ENCODE measurements at regions not wholly inside any gene's neighbourhood (a gene's known extent, or its start where the extent isn't known, plus 50 kb on each side); places are given as distances from the start of the nearest gene placed in this dataset.

DNA sequence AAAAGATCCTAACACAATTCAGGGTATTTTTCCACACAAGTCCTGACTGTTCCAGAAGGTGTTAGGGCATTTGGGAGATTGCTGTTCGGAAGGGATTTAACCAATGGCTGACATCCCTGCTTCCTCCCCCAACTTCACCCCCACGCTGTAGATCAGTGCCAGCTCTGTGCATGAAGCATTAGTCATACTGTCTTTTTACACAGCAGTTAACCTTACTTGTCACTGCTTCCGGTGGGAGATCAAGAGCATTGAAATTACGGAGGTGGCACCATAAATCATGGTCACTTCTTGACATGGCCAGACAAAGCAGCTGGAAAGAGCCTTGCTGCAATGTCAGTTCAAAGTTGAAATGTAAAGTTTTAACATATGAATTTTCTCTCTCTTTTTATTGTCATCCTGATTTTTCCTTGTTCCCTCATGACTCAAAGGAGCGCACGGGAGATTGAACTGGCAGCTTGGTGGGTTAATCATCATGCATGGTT, 70.2 kb downstream of the HRH4 start:
- intact Hi-C loops (cut with micrococcal nuclease), result no loop called here

DNA sequence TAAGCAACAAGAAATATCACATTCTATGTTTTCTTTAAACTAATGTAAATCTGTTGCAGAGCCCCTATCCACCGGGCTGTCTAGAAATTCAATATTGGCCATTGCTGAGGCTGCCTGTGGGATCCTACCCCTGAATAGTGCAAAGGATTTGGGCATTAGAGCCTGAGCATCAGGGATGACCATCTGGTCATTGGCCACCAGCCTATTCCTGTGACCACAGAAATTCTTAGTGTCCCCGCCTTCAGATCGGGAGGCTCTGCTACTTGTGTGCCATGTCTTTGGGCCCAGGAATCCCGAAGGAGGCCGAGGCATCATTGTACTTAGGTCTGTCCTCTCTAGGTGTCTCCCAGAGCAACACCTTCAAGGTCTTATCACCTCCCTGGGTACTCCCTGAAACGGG, 73.8 kb downstream of the HRH4 start:
- intact Hi-C loops (cut with micrococcal nuclease), result no loop called here

DNA sequence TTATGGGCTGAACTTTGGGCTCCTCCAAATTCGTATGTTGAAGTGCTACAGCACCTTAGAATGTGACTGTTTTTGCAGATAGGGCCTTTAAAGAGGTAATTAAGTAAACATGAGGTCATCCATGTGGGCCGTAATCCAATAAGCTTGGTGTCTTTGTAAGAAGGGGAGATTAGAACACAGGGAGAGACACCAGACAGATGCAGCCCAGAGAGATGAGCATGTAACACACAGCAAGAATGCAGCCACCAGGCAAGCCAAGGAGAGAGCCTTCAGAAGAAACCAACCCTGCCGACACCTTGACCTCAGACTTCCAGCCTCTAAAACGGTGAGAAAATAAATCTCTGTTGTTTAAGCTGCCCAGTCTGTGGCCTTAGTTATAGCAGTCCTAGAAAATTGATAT, 74.3 kb downstream of the HRH4 start:
- intact Hi-C loops (cut with micrococcal nuclease), result no loop called here

DNA sequence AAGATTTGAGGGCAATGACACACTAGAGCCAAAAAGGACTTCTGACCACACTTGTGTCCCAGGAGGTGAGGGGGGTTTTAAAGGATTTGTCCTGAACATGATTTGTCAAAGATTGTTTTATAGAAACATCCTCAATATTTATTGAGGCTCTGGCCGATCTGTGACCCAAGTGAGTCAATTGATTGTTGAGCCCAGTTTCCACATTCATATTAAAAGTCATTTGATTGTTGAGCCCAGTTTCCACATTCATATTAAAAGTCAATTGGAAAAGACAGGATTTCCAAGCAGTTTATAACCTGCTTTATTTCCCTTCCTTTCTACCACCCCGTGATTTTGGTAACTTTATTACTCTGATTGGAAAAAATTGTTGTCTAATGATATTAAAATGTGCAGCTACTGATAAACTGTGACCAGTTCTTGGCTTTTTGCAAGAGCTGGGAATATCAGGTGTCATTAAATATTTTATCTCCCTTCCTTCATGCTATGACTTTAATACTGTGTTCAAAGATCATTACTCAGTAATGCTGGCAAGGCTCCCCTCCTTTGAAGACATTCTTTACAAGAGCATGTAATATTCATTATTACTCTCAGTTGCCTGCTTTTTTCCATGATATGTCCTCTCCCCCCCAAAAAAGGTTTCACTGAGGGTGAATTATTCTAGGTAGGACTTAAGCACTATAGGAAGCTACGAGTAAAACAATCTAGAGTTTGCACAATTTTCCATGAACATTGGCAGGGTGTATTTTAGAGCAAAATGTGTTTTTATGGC, 75.3 kb downstream of the HRH4 start:
- intact Hi-C loops (cut with micrococcal nuclease), result no loop called here

DNA sequence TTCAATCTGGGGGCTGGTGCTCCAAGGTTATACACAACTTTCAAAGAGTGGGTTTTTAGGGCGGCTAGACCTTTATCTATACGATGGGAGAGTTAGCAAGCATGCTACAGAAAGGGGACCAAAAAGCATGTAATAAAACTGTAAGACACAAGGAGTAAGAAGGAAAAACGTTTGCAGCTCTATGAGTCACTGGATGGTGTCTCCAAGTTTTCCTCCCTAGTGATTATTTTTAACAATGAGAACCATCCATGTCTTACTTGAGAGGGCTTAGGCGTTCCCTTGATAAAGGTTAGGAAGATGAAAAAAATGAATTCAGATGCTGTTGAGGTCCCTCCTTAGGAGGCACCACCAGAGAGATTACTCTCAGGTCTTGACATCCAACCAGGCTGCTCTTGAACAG, 75.9 kb downstream of the HRH4 start:
- intact Hi-C loops (cut with micrococcal nuclease), result no loop called here

DNA sequence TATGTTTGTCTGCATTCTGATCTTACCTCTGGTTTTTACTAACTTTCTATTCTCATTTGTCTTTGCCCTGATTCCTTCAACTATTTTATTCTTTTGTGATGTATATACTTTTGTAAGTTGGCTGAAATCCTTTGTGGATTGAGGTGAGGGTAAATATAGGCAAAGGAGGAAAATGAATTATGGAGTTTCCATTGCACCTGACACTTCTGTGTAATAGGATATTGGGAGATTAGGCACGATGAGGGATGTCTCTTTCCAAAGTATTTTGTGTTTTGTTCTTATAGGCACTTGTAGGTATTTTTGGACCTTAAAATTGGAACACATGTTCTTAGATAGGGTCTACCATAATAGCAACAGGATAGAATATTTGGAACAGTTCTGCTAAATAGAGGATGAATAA, 76.4 kb downstream of the HRH4 start:
- intact Hi-C loops (cut with micrococcal nuclease), result no loop called here

DNA sequence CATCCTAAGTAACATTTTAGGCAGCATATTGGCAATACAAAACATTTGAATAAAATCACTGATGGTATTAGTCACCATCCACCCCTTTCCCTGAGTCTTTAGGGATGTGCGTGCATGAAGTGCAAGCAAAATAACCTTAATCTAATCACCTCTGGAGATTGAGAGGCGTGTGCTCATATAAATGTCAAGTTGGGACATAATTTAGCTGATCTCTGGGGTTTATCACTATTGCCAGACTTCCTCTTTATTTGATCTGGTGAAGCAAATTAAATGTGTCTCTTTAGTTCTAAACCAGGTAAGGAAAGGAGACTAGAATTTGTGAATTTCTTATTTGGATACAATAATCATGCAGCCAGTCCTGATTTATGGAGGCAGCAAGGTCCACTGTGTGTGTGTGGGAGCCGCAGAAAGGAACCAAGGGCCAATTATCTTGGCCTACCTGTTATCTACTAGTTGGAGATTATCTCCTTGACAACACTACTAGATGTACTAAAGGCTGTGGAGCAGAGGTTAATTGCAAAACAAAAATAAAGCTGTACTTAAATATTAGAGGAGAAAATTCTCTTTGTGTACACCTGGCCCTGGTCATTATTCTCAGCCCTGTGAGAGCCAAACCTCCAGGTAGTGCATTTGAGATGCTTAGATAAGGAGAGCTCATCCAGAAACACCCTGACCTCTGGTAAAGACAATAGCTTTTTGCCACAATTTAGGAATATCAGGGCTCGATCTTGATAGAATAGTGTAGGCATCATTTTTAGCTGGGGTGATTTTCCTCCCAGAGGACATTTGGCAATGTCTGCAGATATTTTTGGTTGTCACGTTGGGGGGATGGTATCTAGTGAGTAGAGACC, 78.2 kb downstream of the HRH4 start:
- intact Hi-C loops (cut with micrococcal nuclease), result no loop called here

DNA sequence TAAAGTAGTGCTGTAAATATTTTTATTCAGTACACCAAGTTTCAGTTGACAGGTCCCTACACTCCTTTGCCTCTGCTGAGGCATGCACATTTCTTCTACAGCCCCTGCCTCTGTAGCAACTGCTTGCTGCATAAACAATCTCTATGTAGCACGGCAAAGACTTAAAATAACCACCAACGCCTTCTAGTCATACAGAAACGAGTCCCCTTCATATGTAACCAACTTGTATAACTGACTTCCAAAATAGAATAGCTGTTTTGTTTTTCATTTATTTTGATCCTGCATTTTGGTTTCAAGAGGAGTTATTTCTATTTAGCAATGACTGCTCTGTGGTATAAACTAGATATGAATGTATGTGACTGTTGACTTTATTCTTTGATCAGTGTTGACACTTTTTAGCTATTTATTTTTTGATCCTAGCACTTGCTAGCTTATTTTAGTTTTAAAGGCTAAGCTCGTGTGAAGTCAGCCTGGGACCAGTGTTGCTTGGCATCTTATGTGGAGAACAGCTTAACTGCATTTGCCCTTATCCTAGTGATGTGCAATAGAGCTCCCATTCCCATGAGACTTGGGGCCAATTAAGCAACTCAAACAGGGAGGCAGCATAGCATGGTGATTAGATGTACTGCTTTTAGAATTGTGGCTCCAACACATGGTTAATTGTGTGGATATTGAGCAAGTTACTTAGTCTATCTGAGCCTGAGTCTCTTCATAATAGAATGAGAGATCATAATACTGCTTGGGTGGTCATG, 79.6 kb downstream of the HRH4 start:
- intact Hi-C loops (cut with micrococcal nuclease), result no loop called here

DNA sequence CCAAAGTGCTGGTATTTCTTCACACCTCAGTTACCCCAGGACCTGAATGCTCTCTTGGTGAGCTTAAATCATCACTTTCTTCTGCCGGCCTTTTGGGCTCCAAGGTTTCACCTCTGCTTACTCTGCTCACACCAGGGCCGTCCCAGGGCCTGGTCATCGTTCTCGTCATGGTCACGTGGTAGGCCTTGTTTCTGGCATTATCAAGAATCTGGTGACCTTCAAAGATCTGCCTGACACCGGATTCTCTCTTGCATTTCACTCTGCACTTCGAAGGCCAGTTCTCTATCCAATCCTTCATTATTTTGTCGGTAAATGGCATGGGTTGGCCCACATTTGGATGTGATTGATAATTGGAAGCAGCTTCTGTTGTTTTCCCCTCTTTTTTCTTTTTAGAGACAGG, 80.5 kb downstream of the HRH4 start:
- intact Hi-C loops (cut with micrococcal nuclease), result no loop called here

DNA sequence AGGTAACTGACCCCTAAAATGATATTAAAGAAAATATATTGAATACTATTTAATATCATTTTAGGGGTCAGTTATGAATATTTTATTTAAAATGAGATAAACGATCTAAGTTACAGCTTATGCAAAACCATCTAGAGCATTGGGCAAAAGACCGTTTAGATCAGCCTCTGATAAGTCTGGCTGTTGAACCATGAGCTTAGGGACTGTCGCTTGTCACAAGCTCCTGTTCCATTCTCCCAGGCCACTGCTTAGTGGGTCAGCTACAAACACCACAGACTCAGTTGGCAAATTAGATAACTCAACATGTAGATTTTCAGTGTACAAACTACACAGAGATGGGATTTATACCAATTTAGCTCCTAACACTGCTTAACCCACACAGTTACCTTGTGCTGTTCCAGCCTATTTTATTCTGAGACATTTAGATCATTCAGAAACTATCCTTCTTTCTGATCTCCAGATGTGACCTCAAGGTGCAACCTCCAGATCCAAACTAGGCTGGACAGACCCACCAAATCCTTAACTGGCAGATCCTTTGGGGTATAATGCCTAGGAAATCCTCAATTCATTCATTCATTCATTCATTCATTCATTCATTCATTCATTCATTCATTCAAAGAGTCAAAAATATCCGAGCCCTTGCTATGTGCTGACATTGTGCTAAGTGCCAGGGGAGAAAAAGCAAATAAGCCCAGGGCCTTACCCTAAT, 82.8 kb downstream of the HRH4 start:
- intact Hi-C loops (cut with micrococcal nuclease), result no loop called here

DNA sequence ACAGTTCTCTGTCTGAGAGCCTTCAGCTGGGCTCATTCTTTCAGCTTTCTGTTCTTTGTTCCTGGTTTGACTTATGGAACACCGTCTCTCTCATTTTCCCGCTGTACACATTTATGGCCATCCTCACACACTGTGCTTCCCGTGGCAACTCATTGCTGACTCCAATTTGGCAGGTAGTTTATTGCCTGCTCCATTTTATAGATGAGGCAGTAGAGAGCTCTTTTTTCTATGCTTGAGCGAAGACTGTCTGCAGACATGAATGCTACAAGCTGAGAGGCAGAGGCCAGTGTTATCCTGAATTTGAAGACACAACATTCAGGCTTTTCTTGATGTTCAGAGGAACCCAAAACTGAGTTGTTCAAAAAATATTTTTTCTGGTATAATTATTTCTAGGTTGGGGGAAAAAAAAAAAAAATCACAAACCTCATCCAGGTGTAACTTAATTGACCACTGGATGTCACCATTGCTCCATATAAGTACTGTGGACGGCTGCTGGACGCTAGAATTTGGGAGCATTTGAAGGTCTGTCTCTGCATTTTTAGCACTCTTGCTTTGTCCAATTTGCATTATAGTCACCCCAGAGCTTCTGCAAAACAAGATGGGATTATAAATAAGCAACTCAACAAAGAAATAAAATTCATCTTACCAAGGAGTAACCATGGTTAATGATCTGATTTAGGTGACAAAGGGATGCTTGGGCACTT, 83.5 kb downstream of the HRH4 start:
- intact Hi-C loops (cut with micrococcal nuclease), result no loop called here

DNA sequence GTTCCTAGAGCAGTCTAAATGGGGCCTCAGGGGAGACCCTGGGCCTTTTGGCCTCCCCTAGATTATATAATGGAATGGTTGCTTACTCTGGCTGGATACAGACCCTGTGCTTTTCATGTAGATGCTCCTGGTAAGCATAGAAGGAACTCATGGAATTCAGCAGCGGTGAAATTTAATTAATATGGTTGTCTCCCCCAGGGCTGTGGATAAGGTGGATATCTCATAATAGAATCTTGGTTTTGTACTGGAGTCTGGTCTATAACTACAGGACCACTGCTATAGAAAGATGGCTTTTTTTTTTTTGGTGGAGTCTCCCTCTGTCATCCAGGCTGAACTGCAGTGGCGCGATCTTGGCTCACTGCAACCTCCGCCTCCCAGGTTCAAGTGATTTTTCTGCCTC, 84.5 kb downstream of the HRH4 start:
- intact Hi-C loops (cut with micrococcal nuclease), result no loop called here

DNA sequence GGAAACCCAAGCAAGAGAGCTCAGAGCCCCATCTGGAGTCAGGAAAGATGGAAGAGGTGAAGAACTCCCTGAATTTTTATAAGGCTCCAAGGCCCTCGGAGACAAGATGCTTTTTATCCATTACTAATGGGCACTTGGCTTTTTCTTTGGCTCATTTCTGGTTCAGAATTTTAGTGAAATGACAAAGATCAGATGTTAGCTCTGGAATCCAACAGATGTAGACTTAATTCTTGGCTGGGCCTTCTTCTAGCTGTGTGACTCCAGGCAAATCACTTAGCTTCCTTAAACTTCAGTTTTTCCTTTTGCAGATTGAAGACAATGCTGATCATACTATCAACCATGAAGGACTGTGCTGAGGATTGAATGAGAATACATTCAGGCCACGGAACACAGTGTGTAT, 85.2 kb downstream of the HRH4 start:
- intact Hi-C loops (cut with micrococcal nuclease), result no loop called here

DNA sequence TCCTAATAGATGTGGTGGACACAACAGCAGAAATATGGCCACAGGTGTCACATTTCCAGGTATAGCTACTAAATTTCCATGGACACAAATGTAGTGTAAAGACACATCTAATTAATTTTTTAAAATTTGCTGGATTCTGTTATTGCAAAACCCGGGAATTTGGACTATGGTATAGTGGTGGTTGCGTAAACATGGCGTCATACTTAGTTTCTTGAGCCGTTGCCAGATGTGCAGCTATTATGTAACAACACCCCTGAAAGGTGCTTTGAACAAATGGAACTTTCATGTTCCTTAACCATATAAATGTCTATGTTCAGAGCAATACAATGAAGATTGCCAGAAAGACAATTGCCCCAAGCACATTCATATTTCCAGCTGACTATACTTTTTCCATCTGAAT, 85.9 kb downstream of the HRH4 start:
- intact Hi-C loops (cut with micrococcal nuclease), result no loop called here

DNA sequence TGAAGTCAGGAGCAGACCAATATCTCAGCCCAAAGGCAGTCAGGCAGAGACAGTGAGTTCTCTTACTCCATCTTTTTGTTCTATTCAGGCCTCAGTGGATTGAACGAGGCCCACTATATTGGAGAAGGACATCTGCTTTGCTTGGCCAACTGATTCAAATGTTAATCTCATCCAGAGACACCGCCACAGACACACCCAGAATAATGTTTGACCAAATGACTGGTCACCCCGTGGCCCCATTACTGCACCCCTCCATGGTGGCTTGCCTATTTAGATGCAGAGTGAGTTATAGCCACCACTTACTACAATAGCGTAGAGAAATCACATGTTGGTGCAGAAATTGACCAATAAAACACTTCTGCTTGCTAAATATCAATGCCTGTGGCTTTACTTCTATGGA, 88.1 kb downstream of the HRH4 start:
- intact Hi-C loops (cut with micrococcal nuclease), result no loop called here

DNA sequence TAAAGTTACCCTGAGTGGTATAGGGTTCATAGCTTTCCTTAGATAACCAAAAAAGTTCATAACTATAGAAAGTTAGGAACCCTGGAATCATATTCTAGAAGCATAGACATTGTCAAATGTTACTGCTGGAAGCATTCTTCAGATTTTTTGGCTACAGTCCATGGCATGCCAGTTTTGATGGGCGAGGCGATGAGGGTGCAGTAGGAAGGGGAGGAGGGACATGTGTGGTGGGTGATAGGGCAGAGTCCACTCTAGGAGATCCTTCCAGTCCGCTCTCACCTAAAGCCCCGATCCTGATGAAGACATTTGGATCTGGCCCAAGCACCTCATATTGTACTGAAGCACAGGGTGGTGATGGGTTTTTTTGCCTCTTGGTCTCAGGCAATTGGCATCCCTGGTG, 91.8 kb downstream of the HRH4 start:
- intact Hi-C loops (cut with micrococcal nuclease), result no loop called here

DNA sequence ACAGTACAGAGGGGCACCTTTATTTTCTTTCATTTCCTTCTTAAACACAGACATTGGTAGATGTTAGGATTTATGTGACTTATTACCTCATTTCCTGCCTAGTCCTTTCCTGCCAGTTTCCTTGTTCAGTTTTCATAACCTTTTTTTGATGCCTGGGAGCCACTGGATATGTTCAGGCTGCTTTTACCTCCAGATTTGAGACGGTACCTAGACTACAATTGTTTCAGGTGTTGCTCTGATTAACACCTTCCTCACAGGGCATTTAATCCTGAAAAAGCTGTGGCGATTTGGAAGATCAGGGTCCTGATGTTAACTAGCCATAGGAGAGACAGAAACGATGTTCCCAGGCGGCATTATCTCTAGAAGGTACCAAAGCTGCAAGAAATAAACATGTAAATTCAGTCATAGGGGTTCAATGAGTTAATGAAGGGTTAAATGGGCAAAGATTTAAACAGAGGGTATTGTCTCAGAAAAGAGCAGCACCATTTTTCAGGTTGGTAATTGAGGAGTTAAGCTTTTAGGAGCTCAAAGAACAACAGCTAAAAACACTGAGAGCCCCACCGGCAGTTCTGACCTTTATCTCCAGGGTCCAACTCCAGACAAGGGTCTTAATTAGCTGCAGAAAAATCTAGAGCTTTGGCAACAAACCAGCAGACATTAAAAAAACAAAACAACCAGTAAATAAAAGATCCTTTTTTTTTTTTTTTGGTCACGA, 93.3 kb downstream of the HRH4 start:
- intact Hi-C loops (cut with micrococcal nuclease), result no loop called here

DNA sequence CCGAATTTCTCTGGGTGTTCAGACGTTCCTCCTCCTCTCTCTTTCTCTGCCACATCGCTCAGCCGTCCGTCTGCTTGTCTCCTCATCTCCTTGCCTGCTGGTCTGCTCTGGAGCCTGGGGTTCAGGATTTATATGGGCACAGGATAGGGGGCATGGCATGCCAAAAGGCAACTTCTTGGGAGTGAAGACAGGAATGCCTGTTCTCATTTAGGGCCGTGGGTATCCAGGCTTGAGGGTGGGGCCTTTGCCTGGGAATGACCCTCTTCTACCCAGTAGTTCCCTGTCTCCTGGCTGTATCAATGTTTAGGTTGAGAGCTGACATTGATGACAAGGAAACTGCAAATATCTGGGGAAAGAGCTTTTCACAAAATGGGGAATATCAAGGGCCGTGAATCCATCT, 98.0 kb downstream of the HRH4 start:
- intact Hi-C loops (cut with micrococcal nuclease), result no loop called here

DNA sequence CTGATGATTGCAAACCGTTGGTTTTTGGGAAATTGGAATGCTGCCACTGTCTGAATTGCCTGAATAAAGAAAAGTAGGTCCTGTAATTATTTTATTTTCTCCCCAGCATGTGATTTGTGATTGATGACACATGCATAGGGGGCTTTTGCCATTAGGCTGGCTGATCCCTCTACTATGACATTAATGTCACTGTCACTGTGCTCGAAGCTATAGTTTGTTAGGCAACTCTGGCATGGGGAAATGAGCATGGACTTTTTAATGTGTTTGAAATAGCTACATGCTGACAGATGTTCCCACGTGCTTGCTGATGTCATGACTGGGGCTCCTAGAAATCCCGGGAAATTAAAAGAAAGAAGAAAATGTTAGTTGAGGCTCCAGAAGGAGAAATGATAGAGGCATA, 99.1 kb downstream of the HRH4 start:
- intact Hi-C loops (cut with micrococcal nuclease), result no loop called here

DNA sequence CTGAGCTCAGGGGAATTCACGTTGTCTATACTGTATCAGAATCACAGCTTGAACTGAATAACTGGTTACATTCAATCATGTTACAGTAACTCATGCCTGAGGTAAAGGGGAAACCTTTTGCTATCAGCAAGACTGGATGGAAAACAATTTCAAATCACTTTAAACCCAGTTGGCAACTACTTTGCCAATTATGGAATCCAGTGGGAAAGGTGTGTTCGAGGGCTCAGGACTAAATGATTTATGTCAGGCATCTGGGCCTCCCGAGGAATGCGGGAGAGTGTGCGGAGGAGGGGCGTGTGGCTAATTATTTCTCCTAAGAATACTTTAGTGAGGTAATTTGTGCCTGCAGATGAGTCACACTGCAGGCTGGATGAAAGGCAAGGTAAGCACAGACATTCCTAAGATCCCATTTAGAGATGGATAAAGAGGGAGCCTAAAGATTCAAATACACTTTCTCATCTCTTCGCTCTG, 100.1 kb downstream of the HRH4 start:
- intact Hi-C loops (cut with micrococcal nuclease), result no loop called here
